ENCODE measurements at regions not wholly inside any gene's neighbourhood (a gene's known extent, or its start where the extent isn't known, plus 50 kb on each side); places are given as distances from the start of the nearest gene placed in this dataset.

- TF ChIP-seq, protein P1, sequence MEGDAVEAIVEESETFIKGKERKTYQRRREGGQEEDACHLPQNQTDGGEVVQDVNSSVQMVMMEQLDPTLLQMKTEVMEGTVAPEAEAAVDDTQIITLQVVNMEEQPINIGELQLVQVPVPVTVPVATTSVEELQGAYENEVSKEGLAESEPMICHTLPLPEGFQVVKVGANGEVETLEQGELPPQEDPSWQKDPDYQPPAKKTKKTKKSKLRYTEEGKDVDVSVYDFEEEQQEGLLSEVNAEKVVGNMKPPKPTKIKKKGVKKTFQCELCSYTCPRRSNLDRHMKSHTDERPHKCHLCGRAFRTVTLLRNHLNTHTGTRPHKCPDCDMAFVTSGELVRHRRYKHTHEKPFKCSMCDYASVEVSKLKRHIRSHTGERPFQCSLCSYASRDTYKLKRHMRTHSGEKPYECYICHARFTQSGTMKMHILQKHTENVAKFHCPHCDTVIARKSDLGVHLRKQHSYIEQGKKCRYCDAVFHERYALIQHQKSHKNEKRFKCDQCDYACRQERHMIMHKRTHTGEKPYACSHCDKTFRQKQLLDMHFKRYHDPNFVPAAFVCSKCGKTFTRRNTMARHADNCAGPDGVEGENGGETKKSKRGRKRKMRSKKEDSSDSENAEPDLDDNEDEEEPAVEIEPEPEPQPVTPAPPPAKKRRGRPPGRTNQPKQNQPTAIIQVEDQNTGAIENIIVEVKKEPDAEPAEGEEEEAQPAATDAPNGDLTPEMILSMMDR (IDR thresholded peaks at IDR 0.05; ENCODE audit: low read depth, low read length, missing input control) = no peak
- TF ChIP-seq SP1 (IDR thresholded peaks at IDR 0.05) (no peak), TAF1 (conservative IDR thresholded peaks at IDR 0.05) (no peak)
Observed at GRCh38 chr19:32154418-32154817, 191.0 kb upstream of the ZNF507 start.
